ENCODE measurements at regions not wholly inside any gene's neighbourhood (a gene's known extent, or its start where the extent isn't known, plus 50 kb on each side); places are given as distances from the start of the nearest gene placed in this dataset.

- Histone ChIP-seq H3F3A (ENCODE audit: control insufficient read depth, insufficient read depth) (no peaks in the 10 kb centered on the region), H3K9me2 (replicated peaks; ENCODE audit: control insufficient read depth, low read length) (no peaks in the 10 kb centered on the region), H3K9me3 (ENCODE audit: control insufficient read depth, insufficient read depth, low read length) (no peaks in the 10 kb centered on the region), H3K27ac (ENCODE audit: low read depth, low read length) (no peak overlapping the region), H4K20me1 (ENCODE audit: control insufficient read depth, insufficient read depth, low read depth, low read length) (no peaks in the 10 kb centered on the region), H3K79me2 (ENCODE audit: control insufficient read depth, low read length) (no peaks in the 10 kb centered on the region), H3K27me3 (ENCODE audit: control insufficient read depth, low read length) (no peaks in the 10 kb centered on the region), H3K36me3 (ENCODE audit: control insufficient read depth, low read length) (no peaks in the 10 kb centered on the region), H3K4me3 (ENCODE audit: low read length) (no peak overlapping the region), H3K4me1 (ENCODE audit: control insufficient read depth, low read length) (no peaks in the 10 kb centered on the region), H3K4me2 (ENCODE audit: low read length) (no peak overlapping the region)
- TF ChIP-seq, protein P1, sequence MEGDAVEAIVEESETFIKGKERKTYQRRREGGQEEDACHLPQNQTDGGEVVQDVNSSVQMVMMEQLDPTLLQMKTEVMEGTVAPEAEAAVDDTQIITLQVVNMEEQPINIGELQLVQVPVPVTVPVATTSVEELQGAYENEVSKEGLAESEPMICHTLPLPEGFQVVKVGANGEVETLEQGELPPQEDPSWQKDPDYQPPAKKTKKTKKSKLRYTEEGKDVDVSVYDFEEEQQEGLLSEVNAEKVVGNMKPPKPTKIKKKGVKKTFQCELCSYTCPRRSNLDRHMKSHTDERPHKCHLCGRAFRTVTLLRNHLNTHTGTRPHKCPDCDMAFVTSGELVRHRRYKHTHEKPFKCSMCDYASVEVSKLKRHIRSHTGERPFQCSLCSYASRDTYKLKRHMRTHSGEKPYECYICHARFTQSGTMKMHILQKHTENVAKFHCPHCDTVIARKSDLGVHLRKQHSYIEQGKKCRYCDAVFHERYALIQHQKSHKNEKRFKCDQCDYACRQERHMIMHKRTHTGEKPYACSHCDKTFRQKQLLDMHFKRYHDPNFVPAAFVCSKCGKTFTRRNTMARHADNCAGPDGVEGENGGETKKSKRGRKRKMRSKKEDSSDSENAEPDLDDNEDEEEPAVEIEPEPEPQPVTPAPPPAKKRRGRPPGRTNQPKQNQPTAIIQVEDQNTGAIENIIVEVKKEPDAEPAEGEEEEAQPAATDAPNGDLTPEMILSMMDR (IDR thresholded peaks at IDR 0.05; ENCODE audit: low read depth, low read length, poor library complexity, severe bottlenecking), result peak; percentile 19
- no peak for TF ChIP-seq EZH2phosphoT487 (IDR thresholded peaks at IDR 0.05; ENCODE audit: borderline replicate concordance, low read length)
These were observed 76.6 kb downstream of the HSPA13 start for GRCh38 chr21:14306126-14306907.

- no peaks in the 10 kb centered on the region for H3K36me3 ChIP-seq (ENCODE audit: control insufficient read depth, low read length)
- no peaks in the 10 kb centered on the region for H4K20me1 ChIP-seq (ENCODE audit: control insufficient read depth, insufficient read depth, low read depth, low read length)
- H3K4me3 ChIP-seq (ENCODE audit: low read length), result no peak overlapping the region
- no peaks in the 10 kb centered on the region for H3K9me3 ChIP-seq (ENCODE audit: control insufficient read depth, insufficient read depth, low read length)
- no peak overlapping the region for H3K4me2 ChIP-seq (ENCODE audit: low read length)
- TF ChIP-seq EZH2phosphoT487 (IDR thresholded peaks at IDR 0.05; ENCODE audit: borderline replicate concordance, low read length), result no peak
- TF ChIP-seq, protein P1 (IDR thresholded peaks at IDR 0.05; ENCODE audit: low read depth, low read length, poor library complexity, severe bottlenecking), result no peak
- no peaks in the 10 kb centered on the region for H3K9me2 ChIP-seq (replicated peaks; ENCODE audit: control insufficient read depth, low read length)
- no peaks in the 10 kb centered on the region for H3K27me3 ChIP-seq (ENCODE audit: control insufficient read depth, low read length)
- H3K27ac ChIP-seq (ENCODE audit: low read depth, low read length), result no peak overlapping the region
- H3F3A ChIP-seq (ENCODE audit: control insufficient read depth, insufficient read depth), result no peaks in the 10 kb centered on the region
- H3K79me2 ChIP-seq (ENCODE audit: control insufficient read depth, low read length), result no peaks in the 10 kb centered on the region
- H3K4me1 ChIP-seq (ENCODE audit: control insufficient read depth, low read length), result no peaks in the 10 kb centered on the region
These were observed 79.0 kb downstream of the HSPA13 start for GRCh38 chr21:14303731-14304488.

GRCh38 chr21:14300074-14300473 is 82.9 kb downstream of the HSPA13 start:
- no peak overlapping the region for H3K4me2 ChIP-seq (ENCODE audit: low read length)
- no peaks in the 10 kb centered on the region for H3K9me3 ChIP-seq (ENCODE audit: control insufficient read depth, insufficient read depth, low read length)

More at GRCh38 chr21:14300074-14300473, 82.9 kb downstream of the HSPA13 start:
- Histone ChIP-seq H3K4me3 (ENCODE audit: low read length) (no peak overlapping the region), H3K4me1 (ENCODE audit: control insufficient read depth, low read length) (no peaks in the 10 kb centered on the region), H3F3A (ENCODE audit: control insufficient read depth, insufficient read depth) (no peaks in the 10 kb centered on the region), H3K9me2 (replicated peaks; ENCODE audit: control insufficient read depth, low read length) (no peaks in the 10 kb centered on the region), H3K27me3 (ENCODE audit: control insufficient read depth, low read length) (no peaks in the 10 kb centered on the region), H4K20me1 (ENCODE audit: control insufficient read depth, insufficient read depth, low read depth, low read length) (no peaks in the 10 kb centered on the region), H3K79me2 (ENCODE audit: control insufficient read depth, low read length) (no peaks in the 10 kb centered on the region), H3K36me3 (ENCODE audit: control insufficient read depth, low read length) (no peaks in the 10 kb centered on the region), H3K27ac (ENCODE audit: low read depth, low read length) (no peak overlapping the region)
- no peak for TF ChIP-seq EZH2phosphoT487 (IDR thresholded peaks at IDR 0.05; ENCODE audit: borderline replicate concordance, low read length)
- TF ChIP-seq, protein P1 (IDR thresholded peaks at IDR 0.05; ENCODE audit: low read depth, low read length, poor library complexity, severe bottlenecking), result no peak
